ENCODE measurements at regions not wholly inside any gene's neighbourhood (a gene's known extent, or its start where the extent isn't known, plus 50 kb on each side); places are given as distances from the start of the nearest gene placed in this dataset.

DNA sequence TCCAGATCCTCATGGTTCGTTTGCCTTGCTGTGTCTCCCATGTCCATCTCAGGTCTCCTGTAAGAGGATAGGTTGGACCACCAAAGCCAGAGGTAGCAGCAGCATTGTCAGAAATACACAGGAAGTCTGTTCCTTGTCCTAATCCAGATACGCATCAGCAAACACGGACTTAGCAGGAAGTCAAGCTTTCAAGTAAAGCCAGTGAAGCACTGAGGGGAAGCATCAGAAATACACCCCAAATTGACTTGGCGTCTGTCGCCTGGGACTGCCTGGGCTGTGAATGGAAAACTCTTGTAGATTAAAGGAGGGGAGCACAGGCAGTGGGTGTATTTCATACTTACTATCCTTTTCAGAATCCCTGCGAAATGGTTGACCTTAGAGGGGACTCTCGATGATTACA is 171.3 kb downstream of the PSAT1 start:
- TF ChIP-seq POLR2A (IDR thresholded peaks at IDR 0.05) = no peak
- TF ChIP-seq, protein P1, sequence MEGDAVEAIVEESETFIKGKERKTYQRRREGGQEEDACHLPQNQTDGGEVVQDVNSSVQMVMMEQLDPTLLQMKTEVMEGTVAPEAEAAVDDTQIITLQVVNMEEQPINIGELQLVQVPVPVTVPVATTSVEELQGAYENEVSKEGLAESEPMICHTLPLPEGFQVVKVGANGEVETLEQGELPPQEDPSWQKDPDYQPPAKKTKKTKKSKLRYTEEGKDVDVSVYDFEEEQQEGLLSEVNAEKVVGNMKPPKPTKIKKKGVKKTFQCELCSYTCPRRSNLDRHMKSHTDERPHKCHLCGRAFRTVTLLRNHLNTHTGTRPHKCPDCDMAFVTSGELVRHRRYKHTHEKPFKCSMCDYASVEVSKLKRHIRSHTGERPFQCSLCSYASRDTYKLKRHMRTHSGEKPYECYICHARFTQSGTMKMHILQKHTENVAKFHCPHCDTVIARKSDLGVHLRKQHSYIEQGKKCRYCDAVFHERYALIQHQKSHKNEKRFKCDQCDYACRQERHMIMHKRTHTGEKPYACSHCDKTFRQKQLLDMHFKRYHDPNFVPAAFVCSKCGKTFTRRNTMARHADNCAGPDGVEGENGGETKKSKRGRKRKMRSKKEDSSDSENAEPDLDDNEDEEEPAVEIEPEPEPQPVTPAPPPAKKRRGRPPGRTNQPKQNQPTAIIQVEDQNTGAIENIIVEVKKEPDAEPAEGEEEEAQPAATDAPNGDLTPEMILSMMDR (IDR thresholded peaks at IDR 0.05) = no peak
- WGBS, 2 donors = 64 to 75% methylated on average over 7 of the region's 7 CpGs
- DNase-seq = no peak
- intact Hi-C loops (cut with DNase I; ENCODE audit: low total_unique reads) = no loop called here
- Histone ChIP-seq H3K4me3 (no peak overlapping the region), H3K27ac (no peak overlapping the region), H3K36me3 (ENCODE audit: low read depth, missing control alignments) (no peaks in the 10 kb centered on the region), H3K9me3 (no peaks in the 10 kb centered on the region), H3K27me3 (no peaks in the 10 kb centered on the region), H3K4me1 (no peaks in the 10 kb centered on the region)

DNA sequence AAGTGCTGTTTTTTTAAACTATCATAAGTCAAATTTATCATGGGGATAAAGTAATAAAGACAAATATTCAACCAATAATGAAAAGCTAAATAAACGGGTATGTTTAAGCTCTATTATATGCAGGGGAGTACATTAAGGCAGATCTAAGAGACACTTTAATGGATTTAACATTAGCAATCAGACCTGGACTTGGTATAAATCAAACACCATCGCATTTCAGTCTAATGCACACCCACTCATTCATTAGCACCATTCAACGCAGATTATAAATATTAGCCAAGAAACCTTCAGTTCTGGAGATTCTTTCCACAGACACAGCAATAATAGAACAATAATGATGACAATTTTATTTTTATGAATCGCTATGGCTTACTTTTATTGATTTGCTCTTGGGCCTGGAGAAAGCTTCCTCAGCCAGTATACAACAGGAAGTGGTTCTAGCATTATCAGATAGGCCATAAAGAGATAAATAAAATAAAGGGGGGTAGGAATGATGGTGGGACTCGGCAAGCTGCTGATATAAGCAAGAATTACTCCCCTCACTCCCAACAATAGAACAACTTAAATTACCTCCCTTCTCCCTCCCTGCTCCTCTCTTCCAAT is 172.2 kb downstream of the PSAT1 start:
- DNase-seq = no peak
- no peaks in the 10 kb centered on the region for H3K9me3 ChIP-seq
- intact Hi-C loops (cut with DNase I; ENCODE audit: low total_unique reads) = no loop called here
- no peak overlapping the region for H3K4me3 ChIP-seq
- no peaks in the 10 kb centered on the region for H3K27me3 ChIP-seq
- TF ChIP-seq, protein P1 (IDR thresholded peaks at IDR 0.05) = no peak
- TF ChIP-seq POLR2A (IDR thresholded peaks at IDR 0.05) = no peak
- no peak overlapping the region for H3K27ac ChIP-seq
- WGBS, 2 donors = 52 to 58% methylated on average over 5 of the region's 5 CpGs
- no peaks in the 10 kb centered on the region for H3K4me1 ChIP-seq
- no peaks in the 10 kb centered on the region for H3K36me3 ChIP-seq (ENCODE audit: low read depth, missing control alignments)

DNA sequence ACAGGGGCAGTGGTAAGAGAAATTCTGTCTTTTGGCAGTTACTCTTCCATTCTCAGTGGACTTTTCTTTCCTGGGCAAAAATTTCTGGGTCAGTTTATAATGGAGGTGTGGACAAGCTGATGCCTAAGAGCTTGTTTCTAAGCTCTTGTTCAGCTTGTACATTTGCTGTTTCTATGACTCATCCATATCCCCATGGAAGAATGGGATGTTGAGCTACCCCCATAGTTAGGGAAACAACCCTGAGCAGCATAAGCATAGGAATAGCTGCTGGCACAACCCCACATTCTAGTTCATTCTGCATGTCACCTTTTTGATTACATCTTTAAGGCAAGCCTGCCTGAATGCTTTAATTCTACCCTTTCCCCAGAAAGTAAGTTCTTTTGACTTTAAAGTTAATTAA is 173.3 kb downstream of the PSAT1 start:
- Histone ChIP-seq H3K27ac (no peak overlapping the region), H3K36me3 (ENCODE audit: low read depth, missing control alignments) (no peaks in the 10 kb centered on the region), H3K4me3 (no peak overlapping the region), H3K9me3 (no peaks in the 10 kb centered on the region), H3K4me1 (no peaks in the 10 kb centered on the region), H3K27me3 (no peaks in the 10 kb centered on the region)
- no peak for TF ChIP-seq POLR2A (IDR thresholded peaks at IDR 0.05)
- TF ChIP-seq, protein P1 (IDR thresholded peaks at IDR 0.05) = no peak
- intact Hi-C loops (cut with DNase I; ENCODE audit: low total_unique reads) = no loop called here
- DNase-seq = no peak

DNA sequence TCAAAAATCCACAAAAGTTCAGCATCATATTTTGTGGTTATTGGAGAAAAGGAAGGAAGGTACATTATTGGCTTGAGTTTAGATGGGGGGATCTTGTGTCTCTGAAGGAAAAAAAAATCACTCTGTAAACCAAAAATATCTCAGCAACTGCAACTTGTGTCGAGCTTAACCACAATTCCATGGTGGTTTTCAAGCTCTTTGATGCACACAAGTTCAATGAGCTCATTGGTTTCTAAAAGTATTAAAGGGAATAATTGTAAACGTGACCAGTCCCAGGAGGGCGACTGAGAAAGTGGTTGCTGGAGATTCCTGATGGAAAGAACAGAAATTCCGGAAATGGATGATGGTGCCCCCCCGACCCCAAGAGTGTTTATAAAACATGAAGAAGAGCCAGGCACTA is 173.8 kb downstream of the PSAT1 start:
- Histone ChIP-seq H3K9me3 (no peaks in the 10 kb centered on the region), H3K4me1 (no peaks in the 10 kb centered on the region), H3K4me3 (no peak overlapping the region), H3K27ac (no peak overlapping the region), H3K27me3 (no peaks in the 10 kb centered on the region), H3K36me3 (ENCODE audit: low read depth, missing control alignments) (no peaks in the 10 kb centered on the region)
- whole genome bisulfite sequencing, 2 donors = 86 to 88% methylated on average over 5 of the region's 5 CpGs
- no peak for DNase-seq
- intact Hi-C loops (cut with DNase I; ENCODE audit: low total_unique reads) = no loop called here
- TF ChIP-seq, protein P1 (IDR thresholded peaks at IDR 0.05) = no peak
- no peak for TF ChIP-seq POLR2A (IDR thresholded peaks at IDR 0.05)

DNA sequence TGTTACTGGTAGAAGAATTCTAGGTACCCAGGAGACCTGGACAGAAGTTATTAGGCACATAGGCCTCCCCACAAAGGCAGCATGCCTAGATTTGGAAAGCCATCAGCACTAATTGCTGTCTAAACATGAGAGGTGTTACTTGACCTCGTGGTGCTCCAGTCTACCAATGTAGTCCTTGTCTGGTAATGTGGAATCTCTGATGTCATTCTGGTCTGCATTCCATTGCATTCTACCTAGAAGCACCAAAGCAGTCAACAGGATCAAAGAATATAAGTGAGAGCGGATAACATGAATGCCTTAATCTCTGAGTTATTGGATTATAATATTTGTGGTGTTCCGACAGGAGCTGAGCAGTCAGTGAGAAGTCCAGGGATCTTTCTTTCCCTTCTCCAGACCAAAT is 175.2 kb downstream of the PSAT1 start:
- Histone ChIP-seq H3K9me3 (no peaks in the 10 kb centered on the region), H3K4me3 (no peak overlapping the region), H3K4me1 (no peaks in the 10 kb centered on the region), H3K27ac (no peak overlapping the region), H3K36me3 (ENCODE audit: low read depth, missing control alignments) (no peaks in the 10 kb centered on the region), H3K27me3 (no peaks in the 10 kb centered on the region)
- no peak for TF ChIP-seq POLR2A (IDR thresholded peaks at IDR 0.05)
- TF ChIP-seq, protein P1 (IDR thresholded peaks at IDR 0.05) = no peak
- DNase-seq = no peak
- 80% methylated on average over 3 of the region's 3 CpGs for WGBS, 2 donors
- intact Hi-C loops (cut with DNase I; ENCODE audit: low total_unique reads) = no loop called here

Measured in testis (tissue), 2 donors.